Progenitor cell of endocrine pancreas (in vitro differentiated cells): ENCODE measurements at regions not wholly inside any gene's neighbourhood (a gene's known extent, or its start where the extent isn't known, plus 50 kb on each side); places are given as distances from the start of the nearest gene placed in this dataset.

Experiments used
- DNase-seq: peaks from one replicate; pipeline ENCODE4 v3.0.0; 2021; ENCODE audit warnings: low spot score; ENCODE audit not compliant: unreplicated experiment
- H3K27ac Mint-ChIP-seq: 2 replicates; pipeline ENCODE4 v1.8.0; 2021; ENCODE audit warnings: mild to moderate bottlenecking, moderate library complexity, mixed read lengths
- H3K27me3 Mint-ChIP-seq: 2 replicates; pipeline ENCODE4 v1.8.0; 2021; ENCODE audit warnings: mixed read lengths
- H3K36me3 Mint-ChIP-seq: 2 replicates; pipeline ENCODE4 v1.8.0; 2022; ENCODE audit warnings: mixed read lengths; ENCODE audit not compliant: insufficient read depth
- H3K4me1 Mint-ChIP-seq: 2 replicates; pipeline ENCODE4 v1.8.0; 2021; ENCODE audit warnings: low read depth, mixed read lengths
- H3K4me3 Mint-ChIP-seq: 2 replicates; pipeline ENCODE4 v1.8.0; 2021; ENCODE audit warnings: low read depth, mild to moderate bottlenecking, moderate library complexity, mixed read lengths
- H3K9me3 Mint-ChIP-seq: 2 replicates; pipeline ENCODE4 v1.8.0; 2021; ENCODE audit warnings: low read depth, mixed read lengths
- CTCF ChIP-seq: fragments of 200-600 bp; sonication (generic); IDR thresholded peaks from one replicate; pipeline ENCODE4 v1.5.0; 2021; ENCODE audit warnings: antibody characterized with exemption, mild to moderate bottlenecking; ENCODE audit not compliant: unreplicated experiment

GRCh38 chr3:157759311-157759710 lies 256.1 kb upstream of the VEPH1 start:
- no peak for TF ChIP-seq CTCF
- no peaks in the 10 kb centered on the region for H3K9me3 Mint-ChIP-seq
- no peaks in the 10 kb centered on the region for H3K27me3 Mint-ChIP-seq
- H3K27ac Mint-ChIP-seq, result no peak overlapping the region
- H3K36me3 Mint-ChIP-seq, result no peaks in the 10 kb centered on the region
- no peak overlapping the region for H3K4me3 Mint-ChIP-seq
- no peak for DNase-seq
- peaks cover 2% of the 10 kb centered on the region for H3K4me1 Mint-ChIP-seq

GRCh38 chr3:157755233-157755632 lies 252.0 kb upstream of the VEPH1 start:
- Mint-ChIP-seq H3K27ac (no peak overlapping the region), H3K27me3 (no peaks in the 10 kb centered on the region), H3K9me3 (no peaks in the 10 kb centered on the region), H3K4me3 (no peak overlapping the region), H3K36me3 (no peaks in the 10 kb centered on the region), H3K4me1 (peaks cover 14% of the 10 kb centered on the region)
- TF ChIP-seq CTCF, result peak; percentile 37
- no peak for DNase-seq

- Mint-ChIP-seq H3K36me3 (no peaks in the 10 kb centered on the region), H3K4me1 (peaks cover 14% of the 10 kb centered on the region), H3K4me3 (no peak overlapping the region)
Observed at GRCh38 chr3:157754451-157754850, 251.2 kb upstream of the VEPH1 start.

GRCh38 chr3:157753787-157754136 lies 250.5 kb upstream of the VEPH1 start:
- Mint-ChIP-seq H3K9me3 (no peaks in the 10 kb centered on the region), H3K36me3 (no peaks in the 10 kb centered on the region), H3K4me3 (no peak overlapping the region), H3K27me3 (no peaks in the 10 kb centered on the region), H3K27ac (no peak overlapping the region), H3K4me1 (peaks cover 14% of the 10 kb centered on the region)
- no peak for TF ChIP-seq CTCF
- DNase-seq, result no peak

More at GRCh38 chr3:157754451-157754850, 251.2 kb upstream of the VEPH1 start:
- H3K9me3 Mint-ChIP-seq, result no peaks in the 10 kb centered on the region
- H3K27me3 Mint-ChIP-seq, result no peaks in the 10 kb centered on the region
- no peak for TF ChIP-seq CTCF
- no peak overlapping the region for H3K27ac Mint-ChIP-seq
- DNase-seq, result no peak

- no peak overlapping the region for H3K27ac Mint-ChIP-seq
- no peak overlapping the region for H3K4me3 Mint-ChIP-seq
- no peak for TF ChIP-seq CTCF
- no peaks in the 10 kb centered on the region for H3K9me3 Mint-ChIP-seq
- H3K36me3 Mint-ChIP-seq, result no peaks in the 10 kb centered on the region
- DNase-seq, result no peak
- H3K4me1 Mint-ChIP-seq, result peaks cover 14% of the 10 kb centered on the region
- no peaks in the 10 kb centered on the region for H3K27me3 Mint-ChIP-seq
Observed at GRCh38 chr3:157752956-157753786, 250.0 kb upstream of the VEPH1 start.
